ENCODE measurements at regions not wholly inside any gene's neighbourhood (a gene's known extent, or its start where the extent isn't known, plus 50 kb on each side); places are given as distances from the start of the nearest gene placed in this dataset.

DNA sequence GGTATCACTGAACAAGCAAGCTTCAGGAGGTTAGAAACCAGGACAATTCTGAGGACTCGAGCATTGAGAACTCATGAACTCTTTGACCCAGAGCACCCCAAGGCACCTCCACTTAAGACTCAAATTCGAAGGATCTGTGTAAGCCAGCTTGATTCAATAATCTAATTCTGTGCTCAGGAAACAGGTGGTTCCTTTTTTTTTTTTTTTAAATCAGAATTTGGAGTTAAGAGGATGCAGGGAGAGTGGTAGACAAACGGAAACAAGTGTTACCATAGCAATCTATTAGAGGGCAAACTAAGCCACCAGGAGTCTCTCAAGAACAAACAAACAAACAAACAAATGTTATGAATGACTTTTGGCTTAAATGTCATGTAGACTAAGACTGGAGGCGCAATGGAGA is 53.8 kb upstream of the DPH5 start:
- DNase-seq, result peak; percentile 3

DNA sequence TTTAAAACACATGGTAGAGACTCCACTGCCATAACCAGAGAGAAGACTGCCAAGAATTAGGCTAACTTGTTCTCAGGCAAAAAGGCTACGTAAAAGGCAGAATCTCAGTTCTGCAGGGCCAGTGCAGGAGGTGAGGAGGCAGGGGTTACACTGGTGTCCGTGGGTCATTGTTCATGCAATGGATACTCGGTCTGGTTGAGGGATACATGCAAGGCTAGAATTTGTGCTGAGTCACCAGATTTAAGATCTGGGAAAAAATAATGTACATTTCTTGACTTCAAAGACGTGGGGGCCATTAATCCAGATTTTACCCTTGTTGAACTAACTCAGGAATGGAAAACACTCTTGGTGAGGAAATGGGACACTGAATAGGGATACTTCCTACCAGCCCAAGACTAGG is 52.3 kb upstream of the DPH5 start:
- no peak for DNase-seq

DNA sequence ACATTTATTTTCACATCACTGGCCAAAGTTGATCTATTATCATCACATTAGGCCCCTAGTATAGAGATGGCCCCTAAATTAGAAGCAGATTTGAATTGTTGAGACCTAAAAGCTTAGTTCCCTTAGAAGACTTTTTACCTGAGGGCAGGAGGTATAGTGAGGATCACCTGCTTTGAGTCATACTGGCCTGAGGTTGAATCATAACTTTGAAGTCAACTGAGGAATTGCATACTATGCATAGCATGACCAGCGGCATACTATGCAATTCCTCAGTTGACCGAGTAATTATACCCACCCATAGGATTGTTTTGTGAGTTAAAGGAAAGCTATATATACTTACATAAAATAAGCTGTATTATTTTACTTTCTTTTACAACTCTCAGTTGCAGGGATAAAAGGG is 50.3 kb upstream of the DPH5 start:
- no peak for DNase-seq
